ENCODE measurements at regions not wholly inside any gene's neighbourhood (a gene's known extent, or its start where the extent isn't known, plus 50 kb on each side); places are given as distances from the start of the nearest gene placed in this dataset.

- no peak for TF ChIP-seq NFIC (IDR thresholded peaks at IDR 0.05)
- TF ChIP-seq MAX (IDR thresholded peaks at IDR 0.05), result no peak
- no peak for TF ChIP-seq EGR1 (IDR thresholded peaks at IDR 0.05)
Measured at GRCh38 chr18:45458033-45458432, 157.2 kb upstream of the SLC14A2 start.

- TF ChIP-seq ZBTB7A (IDR thresholded peaks at IDR 0.05; ENCODE audit: low read depth) (no peak), CEBPB (IDR thresholded peaks at IDR 0.05) (no peak), USF1 (IDR thresholded peaks at IDR 0.05) (no peak), YY1 (IDR thresholded peaks at IDR 0.05; ENCODE audit: low read depth) (no peak), CREB1 (IDR thresholded peaks at IDR 0.05; ENCODE audit: low read depth) (no peak), TEAD4 (IDR thresholded peaks at IDR 0.05) (no peak), RAD21 (IDR thresholded peaks at IDR 0.05; ENCODE audit: low read depth) (no peak), FOXM1 (IDR thresholded peaks at IDR 0.05; ENCODE audit: borderline replicate concordance, low read depth) (no peak), EGR1 (IDR thresholded peaks at IDR 0.05) (no peak), EP300 (IDR thresholded peaks at IDR 0.05; ENCODE audit: borderline replicate concordance) (no peak)
Measured at GRCh38 chr18:45462179-45462578, 153.1 kb upstream of the SLC14A2 start.

GRCh38 chr18:45463451-45463850 lies 151.8 kb upstream of the SLC14A2 start:
- TF ChIP-seq FOXM1 (IDR thresholded peaks at IDR 0.05; ENCODE audit: borderline replicate concordance, low read depth) (no peak), MAX (IDR thresholded peaks at IDR 0.05) (no peak)

- no peak for TF ChIP-seq FOXM1 (IDR thresholded peaks at IDR 0.05; ENCODE audit: borderline replicate concordance, low read depth)
- TF ChIP-seq EGR1 (IDR thresholded peaks at IDR 0.05), result no peak
- no peak for TF ChIP-seq NFIC (IDR thresholded peaks at IDR 0.05)
Measured at GRCh38 chr18:45464619-45465018, 150.7 kb upstream of the SLC14A2 start.

- TF ChIP-seq CREB1 (IDR thresholded peaks at IDR 0.05; ENCODE audit: low read depth) (no peak), REST (IDR thresholded peaks at IDR 0.05; ENCODE audit: low read depth) (no peak), TCF12 (IDR thresholded peaks at IDR 0.05; ENCODE audit: low read depth) (no peak), YY1 (IDR thresholded peaks at IDR 0.05; ENCODE audit: low read depth) (no peak), CEBPB (IDR thresholded peaks at IDR 0.05) (no peak), MAX (IDR thresholded peaks at IDR 0.05) (no peak), USF1 (IDR thresholded peaks at IDR 0.05) (no peak), FOXM1 (IDR thresholded peaks at IDR 0.05; ENCODE audit: borderline replicate concordance, low read depth) (no peak), TAF1 (IDR thresholded peaks at IDR 0.05; ENCODE audit: low read depth) (no peak), NFIC (IDR thresholded peaks at IDR 0.05) (no peak), TEAD4 (IDR thresholded peaks at IDR 0.05) (no peak), RAD21 (IDR thresholded peaks at IDR 0.05; ENCODE audit: low read depth) (no peak), EGR1 (IDR thresholded peaks at IDR 0.05) (no peak), EP300 (IDR thresholded peaks at IDR 0.05; ENCODE audit: borderline replicate concordance) (no peak), ZBTB7A (IDR thresholded peaks at IDR 0.05; ENCODE audit: low read depth) (no peak)
Measured at GRCh38 chr18:45467293-45467692, 148.0 kb upstream of the SLC14A2 start.

GRCh38 chr18:45467945-45468344 lies 147.3 kb upstream of the SLC14A2 start:
- TF ChIP-seq NFIC (IDR thresholded peaks at IDR 0.05), result no peak
- TF ChIP-seq TAF1 (IDR thresholded peaks at IDR 0.05; ENCODE audit: low read depth), result no peak
- no peak for TF ChIP-seq USF1 (IDR thresholded peaks at IDR 0.05)
- no peak for TF ChIP-seq RAD21 (IDR thresholded peaks at IDR 0.05; ENCODE audit: low read depth)
- TF ChIP-seq EP300 (IDR thresholded peaks at IDR 0.05; ENCODE audit: borderline replicate concordance), result no peak
- TF ChIP-seq CREB1 (IDR thresholded peaks at IDR 0.05; ENCODE audit: low read depth), result no peak
- TF ChIP-seq MAX (IDR thresholded peaks at IDR 0.05), result no peak
- TF ChIP-seq YY1 (IDR thresholded peaks at IDR 0.05; ENCODE audit: low read depth), result no peak
- no peak for TF ChIP-seq CEBPB (IDR thresholded peaks at IDR 0.05)
- TF ChIP-seq EGR1 (IDR thresholded peaks at IDR 0.05), result no peak
- no peak for TF ChIP-seq FOXM1 (IDR thresholded peaks at IDR 0.05; ENCODE audit: borderline replicate concordance, low read depth)
- no peak for TF ChIP-seq ZBTB7A (IDR thresholded peaks at IDR 0.05; ENCODE audit: low read depth)
- TF ChIP-seq REST (IDR thresholded peaks at IDR 0.05; ENCODE audit: low read depth), result no peak
- no peak for TF ChIP-seq TEAD4 (IDR thresholded peaks at IDR 0.05)
- TF ChIP-seq TCF12 (IDR thresholded peaks at IDR 0.05; ENCODE audit: low read depth), result no peak
